Muscle of back (tissue), 3 donors: ENCODE measurements at regions not wholly inside any gene's neighbourhood (a gene's known extent, or its start where the extent isn't known, plus 50 kb on each side); places are given as distances from the start of the nearest gene placed in this dataset.
"Not testable (repeated sequence)": the region's sequence is repeated elsewhere in the genome, so short reads cannot be mapped to it uniquely, and the experiment has no call there.

Source experiments
- DNase-seq, 3 donors: peaks; one replicate each; pipeline versions ENCODE4 v3.0.0 to v3.0.0-alpha.2; 2013

- no peak for DNase-seq
These were observed 1493.5 kb upstream of the DEFB115 start for GRCh38 chr20:29763821-29764511.

- not testable (repeated sequence) for DNase-seq
These were observed 1492.4 kb upstream of the DEFB115 start for GRCh38 chr20:29764922-29765610.

DNA sequence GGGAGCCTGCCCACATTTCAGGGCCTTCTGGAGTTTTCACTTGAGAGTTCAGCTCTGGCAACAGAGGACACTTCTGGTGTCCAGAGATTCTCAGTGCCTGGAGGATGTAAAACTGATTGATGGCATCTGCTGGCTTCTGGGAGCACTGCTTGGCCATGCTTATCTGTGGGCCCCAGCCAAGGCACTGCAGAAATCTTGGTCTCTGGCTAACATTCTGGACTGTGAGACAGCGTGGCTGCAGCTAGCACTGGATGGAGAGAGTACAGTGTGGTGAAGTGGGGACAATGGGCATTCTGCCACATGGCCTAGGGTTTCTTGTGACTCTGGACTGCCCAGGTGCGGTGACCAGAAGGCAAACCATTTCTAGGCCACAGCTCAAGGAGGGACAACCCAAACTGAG lies 1479.4 kb upstream of the DEFB115 start:
- not testable (repeated sequence) for DNase-seq

GRCh38 chr20:29781217-29781616 lies 1476.2 kb upstream of the DEFB115 start:
- DNase-seq: not testable (repeated sequence)

DNA sequence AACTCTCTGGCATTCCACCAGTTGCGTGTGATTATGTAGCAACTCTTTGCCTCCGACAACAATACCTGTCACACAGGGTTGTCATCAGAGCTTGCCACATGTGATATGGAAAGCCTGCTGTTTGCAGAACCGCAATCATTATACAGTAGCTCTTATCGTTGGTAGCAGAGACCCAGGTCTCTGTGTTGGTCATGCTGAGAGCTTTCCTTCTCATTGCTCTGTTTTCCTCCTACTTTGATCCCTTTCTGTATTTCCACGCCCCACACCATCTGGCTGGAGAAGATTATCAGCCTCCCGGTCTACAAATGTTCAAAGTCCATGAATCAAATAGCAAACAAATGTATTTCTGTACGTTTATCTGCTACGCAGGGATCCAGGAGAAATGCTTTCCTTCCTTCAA lies 1475.6 kb upstream of the DEFB115 start:
- not testable (repeated sequence) for DNase-seq

DNA sequence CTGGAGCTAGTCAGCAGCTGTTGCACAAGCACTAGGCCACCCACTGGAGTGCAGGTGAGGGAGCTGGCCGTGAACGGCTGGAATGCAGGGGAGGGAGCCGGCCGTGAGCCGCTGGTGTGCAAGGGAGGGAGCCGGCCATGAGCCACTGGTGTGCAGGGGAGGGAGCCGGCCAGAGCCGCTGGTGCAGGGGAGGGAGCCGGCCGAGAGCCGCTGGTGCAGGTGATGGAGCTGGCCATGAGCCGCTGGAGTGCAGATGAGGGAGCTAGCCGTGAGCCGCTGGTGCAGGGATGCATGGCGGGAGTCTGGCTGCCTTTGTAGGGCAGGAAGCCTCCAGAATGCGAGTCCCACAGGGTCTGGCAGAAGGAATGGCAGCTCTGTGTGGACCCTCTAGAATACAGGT lies 1470.0 kb upstream of the DEFB115 start:
- DNase-seq: not testable (repeated sequence)

GRCh38 chr20:29790510-29790909 lies 1467.0 kb upstream of the DEFB115 start:
- no peak for DNase-seq

DNA sequence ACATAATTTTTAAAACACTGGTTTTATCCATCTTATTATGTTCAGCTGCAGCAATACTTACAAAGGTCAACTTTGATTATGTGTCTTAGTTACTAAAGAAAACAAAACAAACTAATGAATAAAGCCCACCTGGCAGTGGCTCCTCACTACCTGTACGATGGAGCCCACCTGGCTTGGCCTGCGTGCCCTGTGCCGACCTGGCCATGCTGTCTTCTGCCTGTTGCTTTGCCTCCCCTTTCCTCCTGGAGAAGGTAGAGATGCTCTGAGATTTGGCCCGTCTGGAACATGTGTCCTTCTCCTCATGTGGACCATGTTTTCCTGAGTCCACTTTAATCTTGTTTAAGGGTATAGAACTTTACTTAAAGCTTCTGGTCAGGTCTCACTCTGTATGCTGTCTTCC lies 1426.0 kb upstream of the DEFB115 start:
- DNase-seq: not testable (repeated sequence)

DNA sequence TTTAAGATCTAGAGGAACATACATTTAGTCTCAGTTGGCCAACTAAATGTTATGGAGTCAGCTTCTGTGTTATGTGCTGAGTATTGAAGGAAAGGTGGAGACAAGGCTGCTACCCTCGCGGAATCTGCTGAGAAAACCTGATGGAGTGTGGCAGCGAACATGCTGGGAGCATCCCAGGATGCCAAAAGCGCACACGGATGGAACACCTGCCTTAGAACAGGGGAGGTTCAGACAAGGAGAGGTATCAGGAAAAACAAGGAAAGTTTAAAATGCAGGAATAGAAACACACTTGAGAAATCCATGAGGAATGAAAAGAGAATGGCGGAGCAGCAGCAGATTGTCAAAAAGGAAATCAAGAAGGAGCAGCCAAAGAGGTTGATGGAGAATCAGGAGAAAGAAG lies 1389.5 kb upstream of the DEFB115 start:
- not testable (repeated sequence) for DNase-seq

GRCh38 chr20:29868688-29869087 lies 1388.8 kb upstream of the DEFB115 start:
- DNase-seq: not testable (repeated sequence)

GRCh38 chr20:29871816-29872215 lies 1385.6 kb upstream of the DEFB115 start:
- not testable (repeated sequence) for DNase-seq

- DNase-seq: peak in 2 of 3 donors; percentile 14 to 67
These were observed 1383.5 kb upstream of the DEFB115 start for GRCh38 chr20:29873946-29874345.

GRCh38 chr20:29874476-29875202 lies 1382.8 kb upstream of the DEFB115 start:
- no peak for DNase-seq

DNA sequence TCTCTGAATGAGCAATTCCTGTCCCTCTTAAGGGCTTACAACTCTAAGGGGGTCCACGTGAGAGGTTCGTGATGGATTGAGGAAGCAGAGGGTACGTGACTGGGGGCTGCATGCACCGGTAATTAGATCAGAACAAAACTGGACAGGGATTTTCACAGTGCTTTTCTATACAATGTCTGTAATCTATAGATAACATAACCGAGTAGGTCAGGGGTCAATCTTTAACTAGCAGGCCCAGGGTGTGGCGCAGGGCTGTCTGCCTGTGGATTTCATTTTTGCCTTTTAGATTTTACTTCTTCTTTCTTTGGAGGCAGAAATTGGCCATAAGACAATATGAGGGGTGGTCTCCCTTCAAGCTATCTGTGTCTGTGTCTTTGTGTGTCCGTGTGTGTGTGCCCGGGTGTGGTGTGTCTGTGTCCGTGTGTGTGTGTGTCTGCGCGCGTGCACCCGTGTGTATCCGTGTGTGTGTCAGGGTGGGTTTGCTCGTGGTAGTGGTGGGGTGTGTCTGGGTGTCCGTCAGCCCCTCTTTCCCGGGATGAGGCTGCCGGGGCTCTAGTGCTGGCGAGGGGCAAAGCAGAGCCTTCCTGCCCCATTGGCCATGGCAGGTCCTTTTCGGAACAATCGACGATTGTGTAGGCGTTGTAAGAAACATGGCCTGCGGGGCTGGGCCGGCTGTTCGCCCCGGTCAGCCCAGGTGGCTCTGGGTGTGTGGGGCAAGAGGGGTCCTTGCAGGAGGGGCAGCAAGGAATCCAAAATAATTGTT lies 1382.0 kb upstream of the DEFB115 start:
- not testable (repeated sequence) for DNase-seq

GRCh38 chr20:29876084-29876910 lies 1381.2 kb upstream of the DEFB115 start:
- DNase-seq: not testable (repeated sequence)

GRCh38 chr20:29876911-29877285 lies 1380.6 kb upstream of the DEFB115 start:
- DNase-seq: no peak

DNA sequence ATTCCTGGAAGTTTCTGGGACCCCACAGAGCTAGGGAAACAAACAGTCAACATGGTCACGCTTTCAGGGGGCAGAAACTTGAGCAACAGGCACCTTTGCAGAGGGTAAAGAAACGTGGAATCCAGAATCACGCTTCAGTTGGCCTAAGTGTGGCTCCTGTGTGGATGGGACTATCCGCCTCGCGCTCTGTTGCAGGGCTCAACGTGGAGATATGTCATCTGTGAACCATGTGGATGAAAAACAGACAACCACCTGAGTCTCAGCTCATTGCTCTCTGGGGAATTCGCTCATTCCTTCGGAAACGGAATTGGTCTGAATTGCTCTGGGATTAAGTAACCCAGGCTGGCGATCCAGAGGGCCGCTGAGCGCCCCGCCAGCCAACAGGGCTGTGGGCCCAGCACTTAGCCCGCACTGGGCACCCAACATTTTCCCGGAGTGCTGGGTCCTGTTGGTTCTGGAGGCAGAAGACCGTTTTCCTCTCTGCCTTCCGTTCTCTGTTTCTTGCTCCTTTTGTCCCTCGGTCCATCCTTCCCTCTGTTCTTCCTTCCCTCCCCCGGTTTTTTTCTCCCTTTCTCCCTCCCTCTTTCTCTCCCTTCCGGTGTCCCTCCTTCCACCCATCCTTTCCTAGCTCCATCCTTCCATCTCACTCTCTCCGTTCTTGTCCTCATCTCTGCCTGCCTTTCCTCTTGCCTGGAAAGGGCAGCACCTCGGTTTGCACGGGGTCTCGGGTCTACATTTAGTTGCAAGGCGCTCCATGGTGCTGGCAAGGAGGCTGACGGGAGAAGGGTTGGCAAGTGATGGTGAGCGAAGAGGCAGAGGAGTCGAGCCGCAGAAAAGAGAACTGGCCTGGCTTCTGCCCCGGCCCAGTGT lies 1379.8 kb upstream of the DEFB115 start:
- DNase-seq: not testable (repeated sequence)

GRCh38 chr20:29878281-29878741 lies 1379.2 kb upstream of the DEFB115 start:
- DNase-seq: no peak

DNA sequence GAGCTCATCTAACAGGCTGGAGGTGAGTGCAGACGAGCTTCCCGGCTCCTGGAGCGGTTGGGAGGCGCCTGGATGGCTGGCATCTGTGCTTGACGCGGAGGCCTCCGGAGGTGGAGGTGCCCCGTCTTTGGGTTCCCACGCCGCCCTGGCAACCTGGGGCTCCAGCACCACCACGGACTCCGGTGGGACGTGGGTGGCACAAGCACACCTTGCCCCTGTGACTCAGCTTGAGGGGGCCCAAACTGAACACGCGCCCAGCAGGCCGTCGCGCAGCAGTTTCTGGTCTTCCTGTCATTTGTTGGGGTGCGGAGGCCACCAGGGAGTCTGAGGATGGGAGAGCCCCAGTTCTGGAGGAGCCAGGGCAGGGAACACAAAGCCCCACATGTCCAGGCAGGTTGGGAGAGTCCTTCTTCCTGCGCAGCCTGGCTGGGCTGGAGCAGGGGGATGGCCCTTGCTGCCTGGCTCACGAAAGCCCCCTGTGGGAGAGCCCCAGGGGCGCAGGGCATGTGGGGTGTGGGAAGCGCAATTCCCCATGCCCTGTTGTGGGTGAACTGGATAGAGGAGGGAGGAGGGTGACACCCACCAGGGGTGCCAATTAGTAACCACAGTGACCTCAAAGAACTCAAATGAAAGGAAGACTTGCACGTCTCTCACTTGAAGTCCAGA lies 1378.6 kb upstream of the DEFB115 start:
- no peak for DNase-seq
